Lower lobe of right lung (tissue), 2 donors: ENCODE measurements at regions not wholly inside any gene's neighbourhood (a gene's known extent, or its start where the extent isn't known, plus 50 kb on each side); places are given as distances from the start of the nearest gene placed in this dataset.

ENCODE experiments used
- ATAC-seq, 2 donors: fragments of 200-7000 bp; cut with Tn5 transposase; one replicate each; pipeline ENCODE4 v1.9.1; 2020 to 2022; ENCODE audit warnings: mild to moderate bottlenecking in 2 of 2, moderate library complexity in 2 of 2
- DNase-seq: peaks from one replicate; pipeline ENCODE4 v3.0.0-alpha.2; 2020
- H3K27ac ChIP-seq: fragments of 200-600 bp; one replicate; pipeline ENCODE4 v1.8.0; 2022
- H3K27me3 ChIP-seq: fragments of 200-600 bp; one replicate; pipeline ENCODE4 v1.8.0; 2022; ENCODE audit warnings: low read depth
- H3K36me3 ChIP-seq: fragments of 200-600 bp; one replicate; pipeline ENCODE4 v1.8.0; 2022; ENCODE audit warnings: mild to moderate bottlenecking
- H3K4me1 ChIP-seq: fragments of 200-600 bp; one replicate; pipeline ENCODE4 v1.8.0; 2022
- H3K4me3 ChIP-seq: fragments of 200-600 bp; one replicate; pipeline ENCODE4 v1.8.0; 2022; ENCODE audit warnings: mild to moderate bottlenecking
- H3K9me3 ChIP-seq: fragments of 200-600 bp; one replicate; pipeline ENCODE4 v1.8.0; 2022
- intact Hi-C: fragments of 100-400 bp; cut with DNase I; formaldehyde crosslinking; loops from one replicate; pipeline ENCODE4 v1.11.0; 2022
- TF ChIP-seq, protein P1 (sequence below): fragments of 200-600 bp; IDR thresholded peaks from one replicate; pipeline ENCODE4 v1.8.0; 2022; ENCODE audit warnings: antibody characterized with exemption, mild to moderate bottlenecking
- donor health status: DM: no; HTN: yes; CAD: no; lungs with severe emphysema.

DNA sequence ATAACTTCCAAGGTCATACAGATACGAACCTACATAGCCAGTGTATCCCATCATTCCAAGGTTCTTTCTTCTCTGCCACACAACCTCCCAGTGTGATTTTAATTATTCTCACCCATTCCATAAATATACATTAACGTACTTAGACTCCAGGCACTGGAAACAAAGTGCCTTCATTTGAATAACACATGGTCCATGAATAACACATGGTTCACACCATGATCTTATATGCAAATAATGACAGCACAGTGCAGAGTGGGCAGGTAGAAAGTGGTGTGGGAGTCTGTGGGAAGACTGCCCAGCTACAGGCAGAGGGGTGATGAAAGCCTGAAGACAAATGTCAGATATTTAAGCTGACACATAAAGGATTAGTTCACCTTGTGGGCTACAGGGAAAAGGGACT, 425.2 kb downstream of the HACE1 start:
- TF ChIP-seq, protein P1, sequence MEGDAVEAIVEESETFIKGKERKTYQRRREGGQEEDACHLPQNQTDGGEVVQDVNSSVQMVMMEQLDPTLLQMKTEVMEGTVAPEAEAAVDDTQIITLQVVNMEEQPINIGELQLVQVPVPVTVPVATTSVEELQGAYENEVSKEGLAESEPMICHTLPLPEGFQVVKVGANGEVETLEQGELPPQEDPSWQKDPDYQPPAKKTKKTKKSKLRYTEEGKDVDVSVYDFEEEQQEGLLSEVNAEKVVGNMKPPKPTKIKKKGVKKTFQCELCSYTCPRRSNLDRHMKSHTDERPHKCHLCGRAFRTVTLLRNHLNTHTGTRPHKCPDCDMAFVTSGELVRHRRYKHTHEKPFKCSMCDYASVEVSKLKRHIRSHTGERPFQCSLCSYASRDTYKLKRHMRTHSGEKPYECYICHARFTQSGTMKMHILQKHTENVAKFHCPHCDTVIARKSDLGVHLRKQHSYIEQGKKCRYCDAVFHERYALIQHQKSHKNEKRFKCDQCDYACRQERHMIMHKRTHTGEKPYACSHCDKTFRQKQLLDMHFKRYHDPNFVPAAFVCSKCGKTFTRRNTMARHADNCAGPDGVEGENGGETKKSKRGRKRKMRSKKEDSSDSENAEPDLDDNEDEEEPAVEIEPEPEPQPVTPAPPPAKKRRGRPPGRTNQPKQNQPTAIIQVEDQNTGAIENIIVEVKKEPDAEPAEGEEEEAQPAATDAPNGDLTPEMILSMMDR, result no peak
- Histone ChIP-seq H3K36me3 (no peaks in the 10 kb centered on the region), H3K4me3 (no peak overlapping the region), H3K27me3 (no peaks in the 10 kb centered on the region), H3K9me3 (no peaks in the 10 kb centered on the region), H3K27ac (no peak overlapping the region), H3K4me1 (no peaks in the 10 kb centered on the region)
- no peak for DNase-seq
- intact Hi-C loops, result no loop called here
- ATAC-seq, result no peak

DNA sequence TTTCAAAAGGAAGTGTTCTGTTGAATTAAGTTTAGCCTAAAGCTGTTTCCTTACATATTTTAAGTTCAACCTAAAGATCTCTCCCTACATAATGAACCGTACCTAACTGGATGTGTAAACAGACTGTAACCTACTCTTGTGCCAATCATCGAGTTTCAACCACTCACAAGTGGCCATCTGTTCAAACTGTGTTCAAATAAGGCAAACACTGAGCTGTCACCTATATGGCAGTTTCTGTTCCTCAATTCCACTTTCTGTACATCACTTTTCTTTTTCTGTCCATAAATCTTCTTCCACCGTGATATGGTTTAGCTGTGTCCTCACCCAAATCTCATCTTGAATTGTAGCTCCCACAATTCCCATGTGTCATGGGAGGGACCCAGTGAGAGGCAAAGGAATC, 428.6 kb downstream of the HACE1 start:
- DNase-seq (no peak), ATAC-seq (no peak)
- TF ChIP-seq, protein P1, result no peak
- Histone ChIP-seq H3K9me3 (no peaks in the 10 kb centered on the region), H3K4me3 (no peak overlapping the region), H3K27me3 (no peaks in the 10 kb centered on the region), H3K36me3 (no peaks in the 10 kb centered on the region), H3K27ac (no peak overlapping the region), H3K4me1 (no peaks in the 10 kb centered on the region)
- intact Hi-C loops, result no loop called here

DNA sequence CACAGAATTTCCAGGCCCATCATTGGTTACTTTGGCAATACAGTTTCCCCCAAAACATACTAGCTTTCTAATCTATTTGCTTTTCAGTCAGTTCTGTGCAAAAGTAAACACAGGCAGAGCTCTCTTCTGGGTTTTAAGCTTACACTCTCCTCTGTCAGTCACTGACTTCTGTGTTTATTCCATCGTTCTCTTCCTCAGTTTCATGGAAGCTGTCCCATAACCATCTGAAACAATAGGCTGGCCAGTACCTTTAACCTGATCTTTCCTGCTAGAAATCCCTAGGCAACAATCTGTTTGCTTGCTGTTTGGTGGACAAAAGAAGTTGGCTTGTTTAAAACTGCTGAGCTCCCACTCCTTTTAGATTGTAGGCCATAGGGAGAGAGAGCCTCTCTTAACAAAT, 431.5 kb downstream of the HACE1 start:
- H3K36me3 ChIP-seq, result no peaks in the 10 kb centered on the region
- no peak overlapping the region for H3K4me3 ChIP-seq
- H3K27ac ChIP-seq, result no peak overlapping the region
- H3K27me3 ChIP-seq, result no peaks in the 10 kb centered on the region
- no peak for ATAC-seq
- no peaks in the 10 kb centered on the region for H3K4me1 ChIP-seq
- no peak for DNase-seq
- no peaks in the 10 kb centered on the region for H3K9me3 ChIP-seq
- TF ChIP-seq, protein P1, result no peak
- intact Hi-C loops, result no loop called here

DNA sequence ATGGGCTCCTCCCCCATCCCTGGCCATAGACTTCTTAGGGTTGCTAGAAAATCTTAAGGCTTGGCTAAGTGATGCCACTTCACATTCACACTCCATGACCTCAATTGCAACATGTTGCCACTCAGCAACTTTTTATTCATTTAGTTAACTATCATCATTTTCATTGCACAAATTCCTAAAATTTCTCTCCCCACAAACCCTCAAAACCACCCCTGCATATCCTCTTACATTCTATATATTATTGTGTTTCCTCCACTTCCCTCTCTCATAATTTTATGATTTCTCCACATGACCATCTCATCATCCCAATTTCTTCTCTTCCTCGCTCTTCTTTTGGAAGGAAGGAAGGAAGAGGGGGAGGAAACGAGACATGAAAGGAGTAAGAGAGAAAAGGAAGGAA, 436.0 kb downstream of the HACE1 start:
- Histone ChIP-seq H3K9me3 (no peaks in the 10 kb centered on the region), H3K27ac (no peak overlapping the region), H3K4me1 (no peaks in the 10 kb centered on the region), H3K4me3 (no peak overlapping the region), H3K36me3 (no peaks in the 10 kb centered on the region), H3K27me3 (no peaks in the 10 kb centered on the region)
- DNase-seq (no peak), ATAC-seq (no peak)
- intact Hi-C loops, result no loop called here
- TF ChIP-seq, protein P1, result no peak

DNA sequence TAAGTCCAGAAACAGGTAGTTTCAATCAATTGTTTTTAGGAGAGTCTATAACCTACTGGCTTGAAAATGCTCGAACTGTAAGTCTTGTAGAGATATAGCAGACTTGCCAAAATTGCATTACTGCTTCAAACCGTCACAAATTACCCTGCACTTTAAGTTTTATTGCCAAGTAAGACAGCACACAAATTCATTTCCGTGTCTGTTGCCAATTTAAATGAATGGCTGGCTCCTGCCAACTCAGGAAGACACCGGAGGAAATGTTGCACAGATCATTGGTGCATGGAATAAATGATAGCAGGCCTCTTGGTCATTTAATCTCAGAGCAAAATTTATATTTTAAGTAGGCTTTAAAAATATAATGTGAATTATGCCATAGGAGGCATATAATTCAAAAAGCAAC, 438.1 kb downstream of the HACE1 start:
- ATAC-seq (no peak), DNase-seq (no peak)
- no peaks in the 10 kb centered on the region for H3K4me1 ChIP-seq
- intact Hi-C loops, result no loop called here
- H3K27me3 ChIP-seq, result no peaks in the 10 kb centered on the region
- TF ChIP-seq, protein P1, result no peak
- H3K27ac ChIP-seq, result no peak overlapping the region
- H3K9me3 ChIP-seq, result no peaks in the 10 kb centered on the region
- H3K4me3 ChIP-seq, result no peak overlapping the region
- no peaks in the 10 kb centered on the region for H3K36me3 ChIP-seq

DNA sequence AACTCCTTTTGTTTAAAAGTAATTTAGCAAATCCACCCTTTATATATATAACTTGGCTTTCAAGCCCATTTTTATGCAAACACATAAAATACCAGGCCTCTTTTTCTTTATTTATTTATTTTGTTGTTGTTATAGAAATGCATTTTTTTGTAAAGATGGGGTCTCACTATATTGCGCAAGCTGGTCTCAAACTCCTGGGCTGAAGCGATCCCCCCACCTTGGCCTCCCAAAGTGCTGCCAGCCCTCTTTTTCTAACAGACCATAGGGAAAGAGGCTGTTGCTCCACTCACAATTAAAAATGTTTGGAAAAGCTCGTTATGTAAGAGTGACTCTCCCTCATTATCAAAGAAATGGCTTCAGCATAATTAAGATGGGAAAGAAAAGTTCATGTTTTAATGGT, 440.9 kb downstream of the HACE1 start:
- Histone ChIP-seq H3K36me3 (no peaks in the 10 kb centered on the region), H3K4me1 (no peaks in the 10 kb centered on the region), H3K27me3 (no peaks in the 10 kb centered on the region), H3K9me3 (no peaks in the 10 kb centered on the region), H3K27ac (no peak overlapping the region), H3K4me3 (no peak overlapping the region)
- DNase-seq (no peak), ATAC-seq (no peak)
- TF ChIP-seq, protein P1, result no peak
- intact Hi-C loops, result no loop called here
